HepG2 (cell line): ENCODE measurements at regions not wholly inside any gene's neighbourhood (a gene's known extent, or its start where the extent isn't known, plus 50 kb on each side); places are given as distances from the start of the nearest gene placed in this dataset.
"Not testable (repeated sequence)": the region's sequence is repeated elsewhere in the genome, so short reads cannot be mapped to it uniquely, and the experiment has no call there.

Source experiments
- ATAC-seq: fragments of 200-7000 bp; cut with Tn5 transposase; 3 replicates; pipeline ENCODE4 v1.9.1; 2020; ENCODE audit warnings: mild to moderate bottlenecking, moderate library complexity
- BruUV-seq: library from RNA; stranded (reverse); fragments of 400-500 nt; replicated peaks from 2 replicates; lab custom pipeline; 2021; lab: Mats Ljungman, UMichigan
- CTCF ChIA-PET: fragments of 300-600 bp; formaldehyde crosslinking; extraction: SDS; loops from one replicate; lab custom pipeline; 2021; ENCODE audit warnings: low total read pairs, inconsistent platforms, low intra/inter-chr PET ratio; lab: Yijun Ruan, JAX
- POLR2A ChIA-PET: fragments of 350-600 bp; sonication (Branson Sonifier 250); formaldehyde crosslinking; loops from one replicate; lab custom pipeline; 2020; ENCODE audit warnings: antibody characterized with exemption, inconsistent platforms; lab: Yijun Ruan, JAX
- DNase-seq: peaks from one replicate; pipeline ENCODE4 v3.0.0-alpha.2; 2015; ENCODE audit warnings: low spot score
- FAIRE-seq: peaks from 3 replicates; lab custom pipeline; 2011; peaks lifted over from hg19 to GRCh38; lab: Jason Lieb, UNC
- H2AFZ ChIP-seq: one replicate; pipeline ENCODE4 v1.6.1; 2011; ENCODE audit warnings: low read length, inconsistent platforms
- H3K27ac ChIP-seq: fragments of 300-600 bp; 3 replicates; pipeline ENCODE4 v1.8.0; 2011; ENCODE audit warnings: mixed run types, mild to moderate bottlenecking, mixed read lengths, low read length, inconsistent platforms; ENCODE audit not compliant: insufficient read depth; ENCODE audit errors: extremely low read length
- H3K27me3 ChIP-seq, 2 experiments: fragments of 200-600 bp in 1 of 2; 2 replicates in 1 of 2; 3 replicates in 1 of 2; pipeline versions ENCODE4 v1.6.0 to v1.8.0; 2011; ENCODE audit warnings: low read length in 2 of 2, mild to moderate bottlenecking in 2 of 2, moderate library complexity in 2 of 2, inconsistent platforms in 1 of 2; ENCODE audit not compliant: insufficient read depth in 2 of 2, control insufficient read depth in 1 of 2
- H3K36me3 ChIP-seq, 2 experiments: fragments of 200-600 bp in 1 of 2; replicated peaks in 1 of 2; 2 replicates in 1 of 2; 3 replicates in 1 of 2; pipeline versions ENCODE4 v1.5.1 to v1.8.0; 2011; ENCODE audit warnings: low read length in 2 of 2, inconsistent platforms in 1 of 2; ENCODE audit not compliant: insufficient read depth in 2 of 2, control insufficient read depth in 1 of 2
- H3K4me1 ChIP-seq: 2 replicates; pipeline ENCODE4 v1.5.1; 2012; ENCODE audit warnings: low read length, inconsistent platforms; ENCODE audit not compliant: insufficient read depth
- H3K4me2 ChIP-seq: 2 replicates; pipeline ENCODE4 v1.6.0; 2011; ENCODE audit warnings: low read depth, low read length, inconsistent platforms
- H3K4me3 ChIP-seq, 3 experiments: fragments of 200-600 bp in 1 of 3; sonication (generic), shearing (Covaris generic) in 1 of 3; replicated peaks in 1 of 3; 2 replicates each; pipeline ENCODE4 v1.5.1; 2011 to 2016; ENCODE audit warnings: low read length in 3 of 3, inconsistent platforms in 2 of 3, low read depth in 2 of 3, mild to moderate bottlenecking in 2 of 3, control low read depth in 1 of 3, mixed read lengths in 1 of 3; ENCODE audit not compliant: insufficient read depth in 1 of 3
- H3K79me2 ChIP-seq: one replicate; pipeline ENCODE4 v1.6.1; 2011; ENCODE audit warnings: low read length, inconsistent platforms; ENCODE audit not compliant: insufficient read depth
- H3K9ac ChIP-seq: 2 replicates; pipeline ENCODE4 v1.6.0; 2011; ENCODE audit warnings: mild to moderate bottlenecking, low read depth, low read length, inconsistent platforms; ENCODE audit not compliant: insufficient read depth
- H3K9me3 ChIP-seq: 2 replicates; pipeline ENCODE4 v1.5.1; 2012; ENCODE audit warnings: mild to moderate bottlenecking, low read length
- H4K20me1 ChIP-seq: 2 replicates; pipeline ENCODE4 v1.6.0; 2011; ENCODE audit warnings: inconsistent platforms, mild to moderate bottlenecking, low read length, moderate library complexity; ENCODE audit not compliant: insufficient read depth
- AKAP8 ChIP-seq: sonication (generic); formaldehyde crosslinking; IDR thresholded peaks from 2 replicates; pipeline ENCODE4 v1.5.1; 2020; ENCODE audit warnings: mild to moderate bottlenecking, missing genetic modification reagents
- SP4 ChIP-seq: sonication (generic); formaldehyde crosslinking; IDR thresholded peaks from 2 replicates; pipeline ENCODE4 v1.8.1; 2023; ENCODE audit warnings: mild to moderate bottlenecking, missing genetic modification reagents
- ZNF709 ChIP-seq: sonication (generic); formaldehyde crosslinking; IDR thresholded peaks from 2 replicates; pipeline ENCODE4 v1.5.0; 2020; ENCODE audit warnings: mild to moderate bottlenecking, missing genetic modification reagents
- ZNF790 ChIP-seq: sonication (generic); formaldehyde crosslinking; IDR thresholded peaks from 2 replicates; pipeline ENCODE4 v1.8.0; 2022; ENCODE audit warnings: missing genetic modification reagents, mild to moderate bottlenecking, borderline replicate concordance
- WGBS: methylation state at CpG from one replicate; pipeline ENCODE4 v1.1.6; 2017; ENCODE audit warnings: low lambda C conversion rate; 5-methylcytosine and 5-hydroxymethylcytosine counted together
- in situ Hi-C: cut with HindIII; loops from 2 replicates; pipeline ENCODE4 v1.10.0; 2017; ENCODE audit warnings: low pct_unique_long_range_greater_than_20kb; ENCODE audit not compliant: extremely low pct_ligation_motif_present
- intact Hi-C: fragments of 100-400 bp; cut with micrococcal nuclease; formaldehyde crosslinking; loops from one replicate; pipeline ENCODE4 v1.10.0; 2022; ENCODE audit not compliant: unreplicated experiment
- TF ChIP-seq, protein P1 (sequence below): sonication (generic); formaldehyde crosslinking; IDR thresholded peaks from 2 replicates; pipeline ENCODE4 v1.5.0; 2020; ENCODE audit warnings: mild to moderate bottlenecking, missing genetic modification reagents, borderline replicate concordance
- TF ChIP-seq, protein P2 (sequence below): sonication (generic); formaldehyde crosslinking; IDR thresholded peaks from 2 replicates; pipeline ENCODE4 v1.8.1; 2023; ENCODE audit warnings: mild to moderate bottlenecking, missing genetic modification reagents

DNA sequence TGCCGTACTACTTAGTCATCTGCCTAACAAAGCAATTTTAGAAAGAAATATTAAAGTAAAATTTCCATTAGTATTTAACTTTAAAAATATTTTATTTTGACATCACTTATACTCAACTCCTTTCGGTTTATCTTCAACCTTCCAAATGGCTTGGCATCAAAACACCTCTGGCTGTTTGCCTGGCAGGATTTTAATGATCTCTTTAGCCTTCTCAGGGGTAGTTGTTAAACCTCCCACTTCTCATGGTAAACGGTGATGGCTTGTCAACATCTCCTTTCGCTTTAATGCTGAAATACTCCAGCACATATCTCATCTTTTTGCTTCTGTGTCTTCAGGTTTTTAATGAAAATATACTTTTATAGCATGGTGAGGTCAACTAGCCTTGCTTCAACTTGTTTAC is 747.1 kb downstream of the CETN3 start (continued):
- TF ChIP-seq, protein P1, sequence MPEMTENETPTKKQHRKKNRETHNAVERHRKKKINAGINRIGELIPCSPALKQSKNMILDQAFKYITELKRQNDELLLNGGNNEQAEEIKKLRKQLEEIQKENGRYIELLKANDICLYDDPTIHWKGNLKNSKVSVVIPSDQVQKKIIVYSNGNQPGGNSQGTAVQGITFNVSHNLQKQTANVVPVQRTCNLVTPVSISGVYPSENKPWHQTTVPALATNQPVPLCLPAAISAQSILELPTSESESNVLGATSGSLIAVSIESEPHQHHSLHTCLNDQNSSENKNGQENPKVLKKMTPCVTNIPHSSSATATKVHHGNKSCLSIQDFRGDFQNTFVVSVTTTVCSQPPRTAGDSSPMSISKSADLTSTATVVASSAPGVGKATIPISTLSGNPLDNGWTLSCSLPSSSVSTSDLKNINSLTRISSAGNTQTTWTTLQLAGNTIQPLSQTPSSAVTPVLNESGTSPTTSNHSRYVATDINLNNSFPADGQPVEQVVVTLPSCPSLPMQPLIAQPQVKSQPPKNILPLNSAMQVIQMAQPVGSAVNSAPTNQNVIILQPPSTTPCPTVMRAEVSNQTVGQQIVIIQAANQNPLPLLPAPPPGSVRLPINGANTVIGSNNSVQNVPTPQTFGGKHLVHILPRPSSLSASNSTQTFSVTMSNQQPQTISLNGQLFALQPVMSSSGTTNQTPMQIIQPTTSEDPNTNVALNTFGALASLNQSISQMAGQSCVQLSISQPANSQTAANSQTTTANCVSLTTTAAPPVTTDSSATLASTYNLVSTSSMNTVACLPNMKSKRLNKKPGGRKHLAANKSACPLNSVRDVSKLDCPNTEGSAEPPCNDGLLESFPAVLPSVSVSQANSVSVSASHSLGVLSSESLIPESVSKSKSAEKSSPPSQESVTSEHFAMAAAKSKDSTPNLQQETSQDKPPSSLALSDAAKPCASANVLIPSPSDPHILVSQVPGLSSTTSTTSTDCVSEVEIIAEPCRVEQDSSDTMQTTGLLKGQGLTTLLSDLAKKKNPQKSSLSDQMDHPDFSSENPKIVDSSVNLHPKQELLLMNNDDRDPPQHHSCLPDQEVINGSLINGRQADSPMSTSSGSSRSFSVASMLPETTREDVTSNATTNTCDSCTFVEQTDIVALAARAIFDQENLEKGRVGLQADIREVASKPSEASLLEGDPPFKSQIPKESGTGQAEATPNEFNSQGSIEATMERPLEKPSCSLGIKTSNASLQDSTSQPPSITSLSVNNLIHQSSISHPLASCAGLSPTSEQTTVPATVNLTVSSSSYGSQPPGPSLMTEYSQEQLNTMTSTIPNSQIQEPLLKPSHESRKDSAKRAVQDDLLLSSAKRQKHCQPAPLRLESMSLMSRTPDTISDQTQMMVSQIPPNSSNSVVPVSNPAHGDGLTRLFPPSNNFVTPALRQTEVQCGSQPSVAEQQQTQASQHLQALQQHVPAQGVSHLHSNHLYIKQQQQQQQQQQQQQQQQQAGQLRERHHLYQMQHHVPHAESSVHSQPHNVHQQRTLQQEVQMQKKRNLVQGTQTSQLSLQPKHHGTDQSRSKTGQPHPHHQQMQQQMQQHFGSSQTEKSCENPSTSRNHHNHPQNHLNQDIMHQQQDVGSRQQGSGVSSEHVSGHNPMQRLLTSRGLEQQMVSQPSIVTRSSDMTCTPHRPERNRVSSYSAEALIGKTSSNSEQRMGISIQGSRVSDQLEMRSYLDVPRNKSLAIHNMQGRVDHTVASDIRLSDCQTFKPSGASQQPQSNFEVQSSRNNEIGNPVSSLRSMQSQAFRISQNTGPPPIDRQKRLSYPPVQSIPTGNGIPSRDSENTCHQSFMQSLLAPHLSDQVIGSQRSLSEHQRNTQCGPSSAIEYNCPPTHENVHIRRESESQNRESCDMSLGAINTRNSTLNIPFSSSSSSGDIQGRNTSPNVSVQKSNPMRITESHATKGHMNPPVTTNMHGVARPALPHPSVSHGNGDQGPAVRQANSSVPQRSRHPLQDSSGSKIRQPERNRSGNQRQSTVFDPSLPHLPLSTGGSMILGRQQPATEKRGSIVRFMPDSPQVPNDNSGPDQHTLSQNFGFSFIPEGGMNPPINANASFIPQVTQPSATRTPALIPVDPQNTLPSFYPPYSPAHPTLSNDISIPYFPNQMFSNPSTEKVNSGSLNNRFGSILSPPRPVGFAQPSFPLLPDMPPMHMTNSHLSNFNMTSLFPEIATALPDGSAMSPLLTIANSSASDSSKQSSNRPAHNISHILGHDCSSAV (CRISPR knock-in tag) = no peak

DNA sequence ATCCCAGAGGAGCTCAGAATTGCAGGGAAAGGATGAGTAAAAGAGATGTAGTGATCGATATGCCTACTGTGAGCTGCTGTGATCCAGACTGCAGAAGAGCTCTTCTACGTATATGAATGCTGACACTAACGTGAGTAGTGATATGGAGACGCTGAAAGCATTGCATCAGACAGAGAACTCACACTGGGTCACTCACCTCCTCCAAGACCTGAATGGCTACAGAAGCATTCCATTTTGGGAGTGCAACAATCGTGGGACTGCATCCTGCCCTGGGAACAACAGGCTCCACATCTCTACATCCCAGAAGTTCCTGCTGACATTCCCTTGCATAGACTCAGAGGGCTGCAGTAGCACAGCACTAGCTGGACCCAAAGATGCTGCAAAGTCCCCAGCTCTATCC is 755.9 kb upstream of the MEF2C start:
- intact Hi-C loops = no loop called here
- no peak overlapping the region for H2AFZ ChIP-seq
- ATAC-seq = no peak
- H4K20me1 ChIP-seq = no peaks in the 10 kb centered on the region
- DNase-seq = no peak
- no peak overlapping the region for H3K9ac ChIP-seq
- H3K79me2 ChIP-seq = no peaks in the 10 kb centered on the region
- H3K4me3 ChIP-seq = no peak overlapping the region
- H3K4me1 ChIP-seq = no peaks in the 10 kb centered on the region
- H3K9me3 ChIP-seq = peaks cover 65% of the 10 kb centered on the region
- no peak for TF ChIP-seq ZNF790
- no peak for TF ChIP-seq ZNF709 (CRISPR knock-in tag)
- TF ChIP-seq SP4 (CRISPR knock-in tag) = no peak
- TF ChIP-seq AKAP8 = no peak
- TF ChIP-seq, protein P2, sequence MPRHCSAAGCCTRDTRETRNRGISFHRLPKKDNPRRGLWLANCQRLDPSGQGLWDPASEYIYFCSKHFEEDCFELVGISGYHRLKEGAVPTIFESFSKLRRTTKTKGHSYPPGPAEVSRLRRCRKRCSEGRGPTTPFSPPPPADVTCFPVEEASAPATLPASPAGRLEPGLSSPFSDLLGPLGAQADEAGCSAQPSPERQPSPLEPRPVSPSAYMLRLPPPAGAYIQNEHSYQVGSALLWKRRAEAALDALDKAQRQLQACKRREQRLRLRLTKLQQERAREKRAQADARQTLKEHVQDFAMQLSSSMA (CRISPR knock-in tag) = no peak
- BruUV-seq = no TSS peak
- no peaks in the 10 kb centered on the region for H3K27me3 ChIP-seq
- no peak overlapping the region for H3K4me2 ChIP-seq
- H3K36me3 ChIP-seq = no peaks in the 10 kb centered on the region
- POLR2A ChIA-PET = no interaction called here
- in situ Hi-C loops = no loop called here
- no peak overlapping the region for H3K27ac ChIP-seq
- CTCF ChIA-PET = no interaction called here
- FAIRE-seq = no peak
- whole genome bisulfite sequencing = 9% methylated on average over 5 of the region's 5 CpGs

DNA sequence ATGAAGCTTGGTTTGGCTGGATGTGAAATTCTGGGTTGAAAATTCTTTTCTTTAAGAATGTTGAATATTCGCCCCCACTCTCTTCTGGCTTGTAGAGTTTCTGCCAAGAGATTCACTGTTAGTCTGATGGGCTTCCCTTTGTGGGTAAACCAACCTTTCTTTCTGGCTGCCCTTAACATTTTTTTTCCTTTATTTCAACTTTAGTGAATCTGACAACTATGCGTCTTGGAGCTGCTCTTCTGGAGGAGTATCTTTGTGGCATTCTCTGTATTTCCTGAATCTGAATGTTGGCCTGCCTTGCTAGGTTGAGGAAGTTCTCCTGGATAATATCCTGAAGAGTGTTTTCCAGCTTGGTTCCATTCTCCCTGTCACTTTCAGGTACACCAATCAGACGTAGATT is 751.2 kb upstream of the MEF2C start:
- CTCF ChIA-PET, BruUV-seq: not testable (repeated sequence)

More for the DNA sequence above, 751.2 kb upstream of the MEF2C start:
- H3K36me3 ChIP-seq, H3K27me3 ChIP-seq, POLR2A ChIA-PET, H3K79me2 ChIP-seq, DNase-seq, in situ Hi-C loops, FAIRE-seq, H3K9ac ChIP-seq, H4K20me1 ChIP-seq, H2AFZ ChIP-seq, H3K4me1 ChIP-seq, H3K4me2 ChIP-seq, intact Hi-C loops, ATAC-seq, H3K4me3 ChIP-seq, H3K27ac ChIP-seq: not testable (repeated sequence)
- WGBS = 1% methylated on average over 3 of the region's 3 CpGs
- H3K9me3 ChIP-seq = peaks cover 41% of the 10 kb centered on the region
